ENCODE measurements at regions not wholly inside any gene's neighbourhood (a gene's known extent, or its start where the extent isn't known, plus 50 kb on each side); places are given as distances from the start of the nearest gene placed in this dataset.
"Not testable (repeated sequence)": the region's sequence is repeated elsewhere in the genome, so short reads cannot be mapped to it uniquely, and the experiment has no call there.

DNA sequence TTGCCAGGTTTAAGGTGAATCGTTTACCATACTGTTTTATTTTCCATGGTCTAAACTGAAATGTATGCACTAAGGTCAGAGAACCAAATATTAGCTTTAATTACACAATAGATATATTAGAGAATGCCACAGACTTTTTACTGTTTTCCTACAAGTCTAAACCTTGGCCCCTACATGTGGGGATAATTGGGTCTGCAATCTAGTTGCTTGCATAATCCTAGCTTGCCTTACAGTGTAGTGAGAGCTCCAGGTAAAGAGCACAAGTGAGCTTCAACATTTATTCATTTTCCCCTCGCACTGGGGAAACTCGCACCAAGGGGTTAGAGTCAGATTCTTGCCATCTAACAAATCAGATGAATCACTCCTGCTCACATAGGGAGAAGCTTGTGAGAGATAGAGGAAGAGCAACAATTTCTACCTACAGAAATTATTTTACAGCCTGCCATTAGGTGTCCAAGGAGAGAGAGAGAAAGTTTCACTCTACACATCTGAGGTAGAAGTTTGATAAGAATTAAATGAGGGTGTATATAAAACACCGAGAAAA lies 82.0 kb upstream of the RGPD2 start:
- not testable (repeated sequence) for TF ChIP-seq ESRRG, RARB (CRISPR knock-in tag; IDR thresholded peaks at IDR 0.05)
- TF ChIP-seq, protein P1, sequence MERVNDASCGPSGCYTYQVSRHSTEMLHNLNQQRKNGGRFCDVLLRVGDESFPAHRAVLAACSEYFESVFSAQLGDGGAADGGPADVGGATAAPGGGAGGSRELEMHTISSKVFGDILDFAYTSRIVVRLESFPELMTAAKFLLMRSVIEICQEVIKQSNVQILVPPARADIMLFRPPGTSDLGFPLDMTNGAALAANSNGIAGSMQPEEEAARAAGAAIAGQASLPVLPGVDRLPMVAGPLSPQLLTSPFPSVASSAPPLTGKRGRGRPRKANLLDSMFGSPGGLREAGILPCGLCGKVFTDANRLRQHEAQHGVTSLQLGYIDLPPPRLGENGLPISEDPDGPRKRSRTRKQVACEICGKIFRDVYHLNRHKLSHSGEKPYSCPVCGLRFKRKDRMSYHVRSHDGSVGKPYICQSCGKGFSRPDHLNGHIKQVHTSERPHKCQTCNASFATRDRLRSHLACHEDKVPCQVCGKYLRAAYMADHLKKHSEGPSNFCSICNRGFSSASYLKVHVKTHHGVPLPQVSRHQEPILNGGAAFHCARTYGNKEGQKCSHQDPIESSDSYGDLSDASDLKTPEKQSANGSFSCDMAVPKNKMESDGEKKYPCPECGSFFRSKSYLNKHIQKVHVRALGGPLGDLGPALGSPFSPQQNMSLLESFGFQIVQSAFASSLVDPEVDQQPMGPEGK (CRISPR knock-in tag; IDR thresholded peaks at IDR 0.05; ENCODE audit: borderline replicate concordance), result not testable (repeated sequence)
